OCI-LY7 (cell line): ENCODE measurements at regions not wholly inside any gene's neighbourhood (a gene's known extent, or its start where the extent isn't known, plus 50 kb on each side); places are given as distances from the start of the nearest gene placed in this dataset.
"Not testable (repeated sequence)": the region's sequence is repeated elsewhere in the genome, so short reads cannot be mapped to it uniquely, and the experiment has no call there.

Experiments used
- BruUV-seq: library from RNA; stranded (reverse); fragments of 400-500 nt; replicated peaks from 2 replicates; lab custom pipeline; 2021; lab: Mats Ljungman, UMichigan
- CTCF ChIA-PET: fragments of 300-600 bp; sonication (Branson Sonifier 250); formaldehyde crosslinking; loops from one replicate; lab custom pipeline; 2022; ENCODE audit warnings: antibody characterized with exemption; ENCODE audit not compliant: unreplicated experiment; lab: Charles Lee
- POLR2A ChIA-PET: fragments of 300-600 bp; sonication (Branson Sonifier 250); formaldehyde crosslinking; loops from one replicate; lab custom pipeline; 2022; ENCODE audit warnings: antibody characterized with exemption; lab: Charles Lee
- DNase-seq: peaks from one replicate; pipeline ENCODE4 v3.0.0-alpha.2; 2015; ENCODE audit warnings: low spot score
- H2AFZ ChIP-seq: fragments of 200-600 bp; sonication (generic), shearing (Covaris generic); 2 replicates; pipeline ENCODE4 v1.6.1; 2014; ENCODE audit warnings: mild to moderate bottlenecking, antibody characterized with exemption, low read length, moderate library complexity
- H3K27ac ChIP-seq: fragments of 200-600 bp; sonication (generic); 2 replicates; pipeline ENCODE4 v1.5.1; 2014; ENCODE audit warnings: mixed run types, low read depth, mild to moderate bottlenecking, moderate library complexity, low read length, inconsistent platforms; ENCODE audit not compliant: poor library complexity, severe bottlenecking
- H3K36me3 ChIP-seq: fragments of 200-600 bp; sonication (generic); 2 replicates; pipeline ENCODE4 v1.6.1; 2014; ENCODE audit warnings: mild to moderate bottlenecking, antibody characterized with exemption, low read length, moderate library complexity, mixed read lengths; ENCODE audit not compliant: insufficient read depth
- H3K4me1 ChIP-seq: fragments of 200-600 bp; sonication (generic); 2 replicates; pipeline ENCODE4 v1.5.1; 2014; ENCODE audit warnings: mild to moderate bottlenecking, low read length; ENCODE audit not compliant: insufficient read depth, poor library complexity, severe bottlenecking
- H3K4me2 ChIP-seq: fragments of 200-600 bp; sonication (generic); 2 replicates; pipeline ENCODE4 v1.6.1; 2014; ENCODE audit warnings: mild to moderate bottlenecking, low read length
- H3K4me3 ChIP-seq: fragments of 200-600 bp; sonication (generic); 2 replicates; pipeline ENCODE4 v1.5.1; 2014; ENCODE audit warnings: mild to moderate bottlenecking, low read depth, low read length; ENCODE audit not compliant: poor library complexity, severe bottlenecking
- H3K79me2 ChIP-seq: fragments of 200-600 bp; sonication (generic); 2 replicates; pipeline ENCODE4 v1.6.1; 2016; ENCODE audit warnings: low read depth, mild to moderate bottlenecking, low read length, moderate library complexity, mixed read lengths; ENCODE audit not compliant: insufficient read depth
- H3K9me2 ChIP-seq: fragments of 200-600 bp; sonication (generic); 2 replicates; pipeline ENCODE4 v1.6.1; 2016; ENCODE audit warnings: mild to moderate bottlenecking, low read length, mixed read lengths; ENCODE audit not compliant: insufficient read depth
- H3K9me3 ChIP-seq: fragments of 200-600 bp; sonication (generic); 2 replicates; pipeline ENCODE4 v1.6.1; 2014; ENCODE audit warnings: mild to moderate bottlenecking, mixed run types, low read length, mixed read lengths
- H4K20me1 ChIP-seq: fragments of 200-600 bp; sonication (generic); 2 replicates; pipeline ENCODE4 v1.6.1; 2014; ENCODE audit warnings: mild to moderate bottlenecking, antibody characterized with exemption, low read length, moderate library complexity, mixed read lengths; ENCODE audit not compliant: insufficient read depth
- CTCF ChIP-seq: fragments of 200-600 bp; sonication (generic); conservative IDR thresholded peaks from 2 replicates; pipeline ENCODE4 v1.5.1; 2014; ENCODE audit warnings: mild to moderate bottlenecking, antibody characterized with exemption, low read length, moderate library complexity, mixed read lengths
- EZH2phosphoT487 ChIP-seq: fragments of 200-600 bp; sonication (generic); IDR thresholded peaks from 2 replicates; pipeline ENCODE4 v1.6.1; 2018; ENCODE audit warnings: low read depth, borderline replicate concordance, mild to moderate bottlenecking, mixed run types, antibody characterized with exemption, low read length, moderate library complexity, mixed read lengths
- intact Hi-C: fragments of 100-400 bp; cut with micrococcal nuclease; formaldehyde crosslinking; loops from one replicate; pipeline ENCODE4 v1.10.0; 2022; ENCODE audit not compliant: unreplicated experiment

GRCh38 chr2:16055848-16056580, 115.7 kb downstream of the MYCN start:
- Histone ChIP-seq H3K9me2 (no peaks in the 10 kb centered on the region), H3K79me2 (no peaks in the 10 kb centered on the region), H3K27ac (no peak overlapping the region), H3K9me3 (no peaks in the 10 kb centered on the region), H3K36me3 (no peaks in the 10 kb centered on the region), H4K20me1 (no peaks in the 10 kb centered on the region), H3K4me3 (no peak overlapping the region), H2AFZ (no peak overlapping the region), H3K4me2 (no peak overlapping the region), H3K4me1 (no peaks in the 10 kb centered on the region)
- TF ChIP-seq EZH2phosphoT487, result no peak
- no peak for TF ChIP-seq CTCF
- intact Hi-C loops, result no loop called here
- no TSS peak for BruUV-seq
- CTCF ChIA-PET, result no interaction called here
- no peak for DNase-seq
- POLR2A ChIA-PET, result interaction anchor here (0.7 kb wide), 1 partner anchor 188 kb away, joined by 4 read pairs; no protein-coding TSS in a partner anchor

GRCh38 chr2:16053437-16054257, 113.3 kb downstream of the MYCN start:
- no peak for DNase-seq
- Histone ChIP-seq H3K4me3 (no peak overlapping the region), H3K36me3 (no peaks in the 10 kb centered on the region), H3K4me2 (no peak overlapping the region), H3K27ac (no peak overlapping the region), H3K79me2 (no peaks in the 10 kb centered on the region), H3K4me1 (no peaks in the 10 kb centered on the region), H3K9me2 (no peaks in the 10 kb centered on the region), H3K9me3 (no peaks in the 10 kb centered on the region), H2AFZ (no peak overlapping the region), H4K20me1 (no peaks in the 10 kb centered on the region)
- TF ChIP-seq EZH2phosphoT487, result no peak
- TF ChIP-seq CTCF, result no peak
- intact Hi-C loops, result no loop called here
- CTCF ChIA-PET, result no interaction called here
- POLR2A ChIA-PET, result interaction anchor here (0.6 kb wide), 1 partner anchor 1135 kb away, joined by 6 read pairs; no protein-coding TSS in a partner anchor
- no TSS peak for BruUV-seq

GRCh38 chr2:16052571-16053052, 112.3 kb downstream of the MYCN start:
- intact Hi-C loops, POLR2A ChIA-PET: not testable (repeated sequence)

More at GRCh38 chr2:16052571-16053052, 112.3 kb downstream of the MYCN start:
- DNase-seq, H3K4me2 ChIP-seq, BruUV-seq, H3K9me2 ChIP-seq, H2AFZ ChIP-seq, H3K4me3 ChIP-seq, H4K20me1 ChIP-seq, H3K27ac ChIP-seq, H3K79me2 ChIP-seq, CTCF ChIA-PET, H3K9me3 ChIP-seq, H3K36me3 ChIP-seq, H3K4me1 ChIP-seq: not testable (repeated sequence)
